ENCODE measurements at regions not wholly inside any gene's neighbourhood (a gene's known extent, or its start where the extent isn't known, plus 50 kb on each side); places are given as distances from the start of the nearest gene placed in this dataset.
"Not testable (repeated sequence)": the region's sequence is repeated elsewhere in the genome, so short reads cannot be mapped to it uniquely, and the experiment has no call there.

DNA sequence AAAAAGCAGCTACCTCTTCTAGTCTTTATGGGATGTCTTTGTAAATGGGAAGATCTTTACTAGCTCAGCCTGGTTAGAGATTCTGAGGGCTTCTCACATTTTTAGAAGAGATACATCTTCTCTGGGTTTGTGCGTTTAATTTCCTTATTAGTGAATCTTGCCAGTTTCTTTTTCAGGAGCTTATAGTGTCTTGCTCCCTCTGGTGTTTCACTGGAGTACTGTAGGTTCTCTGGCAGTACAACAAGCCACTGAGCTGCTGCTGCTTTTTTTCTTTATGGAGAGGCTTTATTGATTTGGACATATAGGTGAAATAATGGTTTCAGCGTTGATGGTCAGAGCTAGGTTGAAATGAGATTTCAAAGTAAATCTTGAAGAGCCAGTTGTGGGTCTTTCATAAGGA, 82.9 kb downstream of the LAS1L start:
- peak; percentile 13 for DNase-seq

DNA sequence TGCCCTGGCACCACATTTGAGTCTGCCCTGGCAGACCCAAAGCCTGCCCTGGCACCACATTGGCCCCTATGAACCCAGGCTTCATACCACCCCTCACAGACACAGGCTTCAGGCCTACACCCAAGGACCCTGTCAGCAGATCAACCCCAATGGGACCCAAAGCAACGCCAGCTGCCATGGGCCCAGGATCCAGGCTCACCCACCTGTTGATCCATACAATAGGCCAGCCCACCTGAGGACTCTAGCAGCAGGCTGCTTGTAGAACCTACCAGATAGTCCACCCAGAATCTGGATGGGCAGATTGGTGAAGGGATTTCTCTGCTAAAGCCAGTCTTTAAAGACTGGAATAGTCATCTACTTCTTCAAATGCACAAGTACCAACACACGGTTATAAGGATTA, 114.4 kb downstream of the LAS1L start:
- DNase-seq, result no peak

DNA sequence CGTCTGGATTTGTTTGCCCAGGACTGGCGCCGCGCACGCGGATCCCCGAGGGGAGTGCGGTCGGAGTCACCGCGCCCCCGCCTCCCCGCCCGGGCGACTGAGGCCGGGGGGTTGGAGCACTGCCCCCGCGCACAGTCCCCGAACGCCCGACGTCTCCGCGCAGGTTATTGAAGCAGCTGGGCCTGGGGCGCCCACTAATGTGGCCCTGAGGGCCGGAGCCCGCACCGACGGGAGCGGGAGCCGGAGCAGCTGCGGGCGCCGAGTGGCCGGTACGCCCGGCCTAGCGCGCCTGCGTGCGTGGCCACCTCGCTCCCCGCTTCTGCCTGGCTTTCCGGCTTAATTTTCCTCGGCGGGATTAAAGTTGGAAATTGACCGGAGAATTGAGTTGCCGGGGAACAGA, 126.9 kb downstream of the LAS1L start:
- DNase-seq, result not testable (repeated sequence)

DNA sequence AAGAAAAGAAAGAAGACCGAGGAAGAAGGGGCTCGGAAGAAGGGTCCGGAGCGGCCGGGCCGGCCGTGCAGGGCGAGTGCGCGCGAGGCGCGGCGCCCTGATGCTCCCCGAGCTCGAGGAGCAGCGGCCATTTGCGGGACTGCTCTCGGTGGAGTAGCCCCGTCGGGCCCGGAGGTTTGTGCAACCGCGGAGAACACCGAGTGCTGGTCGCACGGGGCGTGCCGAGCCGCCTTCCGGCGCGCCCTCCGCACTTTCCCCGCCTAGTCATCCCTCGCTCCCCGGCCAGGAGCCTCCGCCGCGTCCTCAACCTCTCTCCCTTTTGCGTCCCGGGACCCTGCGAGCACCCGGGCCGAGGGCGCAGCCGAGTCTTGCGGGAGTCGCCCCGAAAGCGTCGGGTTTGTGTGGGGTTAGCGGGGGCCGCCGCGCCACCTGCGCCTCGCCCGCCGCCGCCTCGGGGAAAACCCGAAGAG, 127.4 kb downstream of the LAS1L start:
- no peak for DNase-seq

DNA sequence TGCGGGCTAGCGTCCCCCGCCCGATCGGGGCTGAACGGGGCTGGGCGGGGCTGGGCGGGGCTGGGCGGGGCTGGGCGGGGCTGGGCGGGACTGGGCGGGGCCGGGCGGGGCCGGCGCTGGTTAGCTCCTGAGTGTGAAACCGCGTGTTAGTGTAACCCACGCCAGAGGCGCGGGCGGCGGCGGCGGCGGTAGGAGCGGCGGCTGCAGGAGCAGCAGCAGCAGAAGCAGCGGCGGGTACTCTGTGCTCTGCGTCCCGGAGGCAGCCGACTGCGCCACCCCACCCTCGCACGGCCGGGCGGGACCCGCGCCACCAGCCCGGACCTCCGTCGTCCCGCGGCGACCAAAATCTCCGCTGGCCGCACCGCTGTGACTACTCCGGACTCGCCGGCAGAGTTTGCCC, 128.1 kb downstream of the LAS1L start:
- no peak for DNase-seq

DNA sequence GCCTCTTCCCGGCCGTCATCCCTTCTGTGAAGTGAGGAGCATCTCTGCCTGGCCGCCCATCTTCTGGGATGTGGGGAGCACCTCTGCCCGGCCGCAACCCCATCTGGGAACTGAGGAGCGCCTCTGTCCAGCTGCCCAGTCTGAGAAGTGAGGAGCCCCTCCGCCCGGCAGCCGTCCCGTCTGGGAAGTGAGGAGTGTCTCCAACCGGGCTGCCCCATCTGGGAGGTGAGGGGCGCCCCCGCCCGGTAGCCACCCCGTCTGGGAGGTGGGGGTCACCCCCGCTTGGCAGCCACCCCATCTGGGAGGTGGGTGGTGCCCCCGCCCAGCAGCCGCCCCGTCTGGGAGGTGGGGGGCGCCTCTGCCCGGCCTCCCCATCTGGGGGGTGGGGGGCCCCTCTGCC, 142.3 kb downstream of the LAS1L start:
- no peak for DNase-seq

DNA sequence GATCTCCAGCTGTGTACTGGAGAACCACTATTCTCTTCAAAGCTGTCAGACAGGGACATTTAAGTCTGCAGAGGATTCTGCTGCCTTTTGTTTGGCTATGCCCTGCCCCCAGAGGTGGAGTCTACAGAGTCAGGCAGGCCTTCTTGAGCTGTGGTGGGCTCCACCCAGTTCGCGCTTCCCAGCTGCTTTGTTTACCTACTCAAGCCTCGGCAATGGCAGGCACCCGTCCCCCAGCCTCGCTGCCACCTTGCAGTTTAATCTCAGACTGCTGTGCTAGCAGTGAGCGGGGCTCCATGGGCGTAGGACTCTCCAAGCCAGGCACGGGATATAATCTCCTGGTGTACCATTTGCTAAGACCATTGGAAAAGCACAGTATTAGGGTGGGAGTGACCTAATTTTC, 145.5 kb downstream of the LAS1L start:
- not testable (repeated sequence) for DNase-seq
